ENCODE measurements at regions not wholly inside any gene's neighbourhood (a gene's known extent, or its start where the extent isn't known, plus 50 kb on each side); places are given as distances from the start of the nearest gene placed in this dataset.
A peak's percentile ranks its signal among the peaks of the same experiment; 100 is the strongest.

DNA sequence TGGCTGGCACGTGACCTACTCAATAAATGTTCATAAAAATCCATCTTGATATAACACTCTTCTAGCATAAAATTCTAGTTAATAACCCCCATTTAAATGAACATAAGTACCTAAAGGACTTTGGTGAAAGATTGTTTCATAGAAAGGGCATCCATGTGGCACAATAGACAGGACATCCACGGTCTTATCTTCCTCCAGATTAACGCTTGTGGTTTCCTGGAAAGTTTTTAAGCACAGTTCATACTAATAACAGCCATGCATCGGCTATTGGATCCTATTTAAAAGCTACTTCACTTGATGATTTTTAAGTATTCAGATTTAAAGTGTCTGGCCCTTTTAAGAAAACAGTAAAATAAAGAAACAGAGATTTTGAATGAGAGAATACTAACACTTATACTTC lies 288.3 kb downstream of the AHR start:
- TF ChIP-seq, protein P1, sequence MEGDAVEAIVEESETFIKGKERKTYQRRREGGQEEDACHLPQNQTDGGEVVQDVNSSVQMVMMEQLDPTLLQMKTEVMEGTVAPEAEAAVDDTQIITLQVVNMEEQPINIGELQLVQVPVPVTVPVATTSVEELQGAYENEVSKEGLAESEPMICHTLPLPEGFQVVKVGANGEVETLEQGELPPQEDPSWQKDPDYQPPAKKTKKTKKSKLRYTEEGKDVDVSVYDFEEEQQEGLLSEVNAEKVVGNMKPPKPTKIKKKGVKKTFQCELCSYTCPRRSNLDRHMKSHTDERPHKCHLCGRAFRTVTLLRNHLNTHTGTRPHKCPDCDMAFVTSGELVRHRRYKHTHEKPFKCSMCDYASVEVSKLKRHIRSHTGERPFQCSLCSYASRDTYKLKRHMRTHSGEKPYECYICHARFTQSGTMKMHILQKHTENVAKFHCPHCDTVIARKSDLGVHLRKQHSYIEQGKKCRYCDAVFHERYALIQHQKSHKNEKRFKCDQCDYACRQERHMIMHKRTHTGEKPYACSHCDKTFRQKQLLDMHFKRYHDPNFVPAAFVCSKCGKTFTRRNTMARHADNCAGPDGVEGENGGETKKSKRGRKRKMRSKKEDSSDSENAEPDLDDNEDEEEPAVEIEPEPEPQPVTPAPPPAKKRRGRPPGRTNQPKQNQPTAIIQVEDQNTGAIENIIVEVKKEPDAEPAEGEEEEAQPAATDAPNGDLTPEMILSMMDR (IDR thresholded peaks at IDR 0.05; ENCODE audit: insufficient read depth, low read depth, low read length): no peak
- peak; percentile 18 for DNase-seq (ENCODE audit: low read depth)
- no peak overlapping the region for H3K4me3 ChIP-seq (ENCODE audit: low read depth, low read length)

DNA sequence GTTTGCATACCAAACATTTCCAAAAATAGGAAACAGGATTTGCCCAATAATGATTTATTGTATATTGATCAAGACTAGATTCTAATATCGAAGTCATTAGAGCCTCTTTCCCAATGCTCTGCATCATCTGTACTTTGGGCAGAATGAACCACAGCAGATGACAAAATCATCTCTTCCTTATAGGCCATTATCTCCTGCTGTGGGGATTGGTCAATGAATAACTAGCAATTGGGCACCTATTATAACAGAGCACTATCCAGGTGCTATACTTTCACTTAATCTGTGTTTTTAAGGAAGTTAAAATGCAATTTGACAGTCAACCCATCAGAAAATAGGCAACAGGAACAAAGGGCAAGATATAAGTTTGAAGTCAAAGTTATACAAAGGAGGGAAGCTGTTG lies 290.3 kb downstream of the AHR start:
- H3K4me3 ChIP-seq (ENCODE audit: low read depth, low read length): no peak overlapping the region
- DNase-seq (ENCODE audit: low read depth): no peak
- TF ChIP-seq, protein P1 (IDR thresholded peaks at IDR 0.05; ENCODE audit: insufficient read depth, low read depth, low read length): no peak

- H3K4me3 ChIP-seq (ENCODE audit: low read depth, low read length): no peak overlapping the region
- TF ChIP-seq, protein P1 (IDR thresholded peaks at IDR 0.05; ENCODE audit: insufficient read depth, low read depth, low read length): no peak
- peak; percentile 26 for DNase-seq (ENCODE audit: low read depth)
These were observed 291.2 kb downstream of the AHR start for GRCh38 chr7:17589671-17590070.

DNA sequence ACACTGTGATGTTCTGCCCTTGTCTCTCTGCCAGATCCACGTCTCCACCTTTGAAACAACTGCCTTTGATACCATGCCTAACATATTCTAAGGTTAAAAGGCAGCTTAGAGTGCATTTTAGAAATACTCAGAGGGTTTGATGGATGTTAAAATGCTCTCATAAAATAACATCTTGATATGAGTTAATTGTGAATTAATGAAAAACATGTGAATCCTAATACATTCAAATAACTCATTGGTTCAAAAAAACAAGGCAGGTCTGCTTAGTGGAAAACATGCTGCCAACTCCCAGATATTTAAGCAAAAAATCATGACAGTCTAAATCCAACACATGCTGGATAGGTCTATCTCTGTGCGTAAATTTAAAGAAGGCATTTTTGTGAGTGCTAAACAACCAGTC lies 291.8 kb downstream of the AHR start:
- no peak for DNase-seq (ENCODE audit: low read depth)
- H3K4me3 ChIP-seq (ENCODE audit: low read depth, low read length): no peak overlapping the region
- TF ChIP-seq, protein P1 (IDR thresholded peaks at IDR 0.05; ENCODE audit: insufficient read depth, low read depth, low read length): no peak

GRCh38 chr7:17593819-17594419 lies 295.5 kb downstream of the AHR start:
- DNase-seq (ENCODE audit: low read depth): no peak

GRCh38 chr7:17595546-17595945 lies 297.1 kb downstream of the AHR start:
- DNase-seq (ENCODE audit: low read depth): no peak
- H3K4me3 ChIP-seq (ENCODE audit: low read depth, low read length): no peak overlapping the region
- TF ChIP-seq, protein P1 (IDR thresholded peaks at IDR 0.05; ENCODE audit: insufficient read depth, low read depth, low read length): no peak

More at GRCh38 chr7:17593819-17594419, 295.5 kb downstream of the AHR start:
- H3K4me3 ChIP-seq (ENCODE audit: low read depth, low read length): no peak overlapping the region
- TF ChIP-seq, protein P1 (IDR thresholded peaks at IDR 0.05; ENCODE audit: insufficient read depth, low read depth, low read length): no peak

GRCh38 chr7:17598305-17598704 lies 299.9 kb downstream of the AHR start:
- TF ChIP-seq, protein P1 (IDR thresholded peaks at IDR 0.05; ENCODE audit: insufficient read depth, low read depth, low read length): no peak
- no peak for DNase-seq (ENCODE audit: low read depth)
- H3K4me3 ChIP-seq (ENCODE audit: low read depth, low read length): no peak overlapping the region

Data from fibroblast of villous mesenchyme (primary cell).